CD4-positive, CD25-positive, alpha-beta regulatory T cell (primary cell): ENCODE measurements at regions not wholly inside any gene's neighbourhood (a gene's known extent, or its start where the extent isn't known, plus 50 kb on each side); places are given as distances from the start of the nearest gene placed in this dataset.
"Not testable (repeated sequence)": the region's sequence is repeated elsewhere in the genome, so short reads cannot be mapped to it uniquely, and the experiment has no call there.

ENCODE experiments used
- ATAC-seq, 2 donors: fragments of 150-1000 bp; cut with Tn5 transposase; one replicate each; pipeline ENCODE4 v1.10.0; 2021; ENCODE audit warnings: low read depth in 2 of 2, moderate number of reproducible peaks in 2 of 2, moderate library complexity in 1 of 2
- DNase-seq, 3 donors: peaks; one replicate each; pipeline versions ENCODE4 v3.0.0 to v3.0.0-alpha.2; 2012 to 2022; ENCODE audit warnings: mixed read lengths in 1 of 3
- H3K27ac ChIP-seq: one replicate; pipeline ENCODE4 v1.7.0; 2013; ENCODE audit warnings: mild to moderate bottlenecking, low read length; ENCODE audit not compliant: insufficient read depth, poor library complexity, severe bottlenecking
- H3K27me3 ChIP-seq: one replicate; pipeline ENCODE4 v1.7.0; 2013; ENCODE audit warnings: low read length; ENCODE audit not compliant: control insufficient read depth, insufficient read depth
- H3K36me3 ChIP-seq: one replicate; pipeline ENCODE4 v1.7.0; 2013; ENCODE audit warnings: mild to moderate bottlenecking, low read length, moderate library complexity; ENCODE audit not compliant: control insufficient read depth, insufficient read depth
- H3K4me1 ChIP-seq: 2 replicates; pipeline ENCODE4 v1.7.0; 2013; ENCODE audit warnings: mild to moderate bottlenecking, low read length; ENCODE audit not compliant: insufficient read depth, control insufficient read depth, poor library complexity, severe bottlenecking
- H3K4me3 ChIP-seq: one replicate; pipeline ENCODE4 v1.7.0; 2013; ENCODE audit warnings: low read depth, mild to moderate bottlenecking, low read length, moderate library complexity
- H3K9me3 ChIP-seq, 2 experiments: 1 replicate in 1 of 2; 2 replicates in 1 of 2; pipeline ENCODE4 v1.7.0; 2013; ENCODE audit warnings: low read length in 2 of 2, mild to moderate bottlenecking in 1 of 2, moderate library complexity in 1 of 2; ENCODE audit not compliant: control insufficient read depth in 2 of 2
- H3K27ac Mint-ChIP-seq, 3 donors: one replicate each; pipeline ENCODE4 v1.8.0; 2020 to 2022; ENCODE audit warnings: mild to moderate bottlenecking in 3 of 3, mixed read lengths in 3 of 3, moderate library complexity in 2 of 3
- H3K27me3 Mint-ChIP-seq: one replicate; pipeline ENCODE4 v1.8.0; 2022; ENCODE audit warnings: mild to moderate bottlenecking, mixed read lengths
- H3K36me3 Mint-ChIP-seq: one replicate; pipeline ENCODE4 v1.8.0; 2020; ENCODE audit warnings: mixed read lengths
- H3K4me1 Mint-ChIP-seq, 4 donors: one replicate each; pipeline ENCODE4 v1.8.0; 2020 to 2022; ENCODE audit warnings: mixed read lengths in 4 of 4, mild to moderate bottlenecking in 1 of 4
- H3K4me3 Mint-ChIP-seq, 4 donors: one replicate each; pipeline ENCODE4 v1.8.0; 2020 to 2022; ENCODE audit warnings: mild to moderate bottlenecking in 4 of 4, mixed read lengths in 4 of 4, moderate library complexity in 3 of 4
- H3K9me3 Mint-ChIP-seq, 7 donors: one replicate each; pipeline ENCODE4 v1.8.0; 2020 to 2022; ENCODE audit warnings: mixed read lengths in 7 of 7, mild to moderate bottlenecking in 3 of 7, moderate library complexity in 2 of 7

DNA sequence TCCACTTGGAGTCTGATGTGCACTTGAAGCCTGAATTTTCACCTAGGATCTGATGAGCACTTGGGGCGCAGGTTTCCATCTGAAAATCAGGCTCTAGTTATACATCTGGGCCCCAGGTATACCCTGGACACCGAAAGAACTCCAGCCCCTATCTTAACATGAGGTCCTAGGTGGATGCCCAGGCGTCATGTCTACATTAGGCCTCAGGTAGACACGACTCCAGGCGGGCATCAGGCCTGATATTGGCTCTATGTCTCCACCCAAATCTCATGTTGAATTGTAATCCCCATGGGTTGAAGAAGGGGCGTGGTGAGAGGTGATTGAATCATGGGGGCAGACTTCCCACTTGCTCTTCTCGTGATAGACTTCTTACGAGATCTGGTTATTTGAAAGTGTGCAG, 1488.1 kb upstream of the TPTE start:
- not testable (repeated sequence) for H3K27ac ChIP-seq, DNase-seq, H3K9me3 ChIP-seq, H3K27me3 ChIP-seq, H3K27me3 Mint-ChIP-seq, ATAC-seq, H3K4me1 Mint-ChIP-seq, H3K4me1 ChIP-seq, H3K36me3 Mint-ChIP-seq, H3K27ac Mint-ChIP-seq, H3K36me3 ChIP-seq, H3K4me3 Mint-ChIP-seq, H3K4me3 ChIP-seq
- peaks cover 0 to 18% (median 2%) of the 10 kb centered on the region in 7 donors for H3K9me3 Mint-ChIP-seq

DNA sequence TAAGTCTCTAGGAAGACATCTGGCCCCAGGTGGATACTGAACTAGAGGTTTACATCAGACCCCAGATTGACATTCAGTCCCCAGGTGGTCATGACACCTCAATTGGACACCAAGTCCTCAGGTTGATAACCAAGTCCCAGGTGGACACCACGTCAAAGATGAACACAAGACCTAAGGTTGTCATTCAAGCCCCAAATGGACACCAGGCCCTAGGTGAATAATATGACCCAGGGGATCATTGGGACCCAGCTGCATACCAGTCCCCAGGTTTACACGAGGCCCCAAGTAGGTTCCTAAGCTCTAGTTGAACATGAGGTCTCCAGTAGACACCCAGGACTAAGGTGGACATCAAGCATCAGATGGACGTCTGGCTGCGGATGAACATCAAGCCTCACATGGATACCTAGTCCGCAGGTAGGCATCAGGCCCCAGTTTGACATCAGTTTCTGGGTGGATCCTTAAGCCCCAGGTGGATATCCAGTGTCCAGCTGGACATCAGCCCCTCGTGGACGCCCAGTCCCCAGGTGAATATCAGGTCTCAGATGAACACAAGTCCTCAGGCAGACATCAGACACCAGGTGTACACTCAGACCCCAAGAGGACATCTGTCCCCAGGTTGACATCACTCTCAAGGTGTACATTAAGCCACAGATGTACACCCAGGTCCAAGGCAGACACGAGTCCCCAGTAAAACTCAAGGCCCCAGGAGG, 1486.7 kb upstream of the TPTE start:
- ATAC-seq, H3K27ac ChIP-seq, DNase-seq, H3K4me3 ChIP-seq, H3K27me3 Mint-ChIP-seq, H3K36me3 ChIP-seq, H3K9me3 ChIP-seq, H3K27me3 ChIP-seq, H3K27ac Mint-ChIP-seq, H3K4me1 Mint-ChIP-seq, H3K36me3 Mint-ChIP-seq, H3K4me1 ChIP-seq, H3K4me3 Mint-ChIP-seq: not testable (repeated sequence)
- H3K9me3 Mint-ChIP-seq = peaks cover 0 to 20% (median 2%) of the 10 kb centered on the region in 7 donors

DNA sequence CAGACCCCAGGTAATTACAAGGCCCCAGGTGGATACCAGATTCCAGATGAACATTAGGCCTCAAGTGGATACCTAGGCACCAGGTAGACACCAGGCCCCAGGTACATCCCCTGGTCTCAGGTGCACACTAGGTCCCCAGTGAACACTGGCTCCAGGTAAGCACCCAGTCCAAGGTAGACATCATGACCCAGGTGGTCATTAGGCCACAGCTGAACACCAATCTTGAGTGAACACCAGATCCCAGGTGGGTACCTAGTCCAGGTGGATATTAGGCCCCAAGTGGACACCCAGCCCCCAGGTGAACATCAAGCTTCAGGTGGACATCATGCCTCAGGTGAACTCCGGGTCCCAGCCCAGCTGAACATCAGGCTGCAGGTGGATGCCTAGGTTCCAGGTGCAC, 1486.2 kb upstream of the TPTE start:
- not testable (repeated sequence) for ATAC-seq, H3K27me3 Mint-ChIP-seq, H3K36me3 ChIP-seq, H3K4me1 Mint-ChIP-seq, H3K27me3 ChIP-seq, H3K36me3 Mint-ChIP-seq, H3K27ac Mint-ChIP-seq, H3K4me1 ChIP-seq, H3K4me3 Mint-ChIP-seq, H3K27ac ChIP-seq, H3K9me3 ChIP-seq, DNase-seq, H3K4me3 ChIP-seq
- H3K9me3 Mint-ChIP-seq = peaks cover 0 to 26% (median 2%) of the 10 kb centered on the region in 7 donors

DNA sequence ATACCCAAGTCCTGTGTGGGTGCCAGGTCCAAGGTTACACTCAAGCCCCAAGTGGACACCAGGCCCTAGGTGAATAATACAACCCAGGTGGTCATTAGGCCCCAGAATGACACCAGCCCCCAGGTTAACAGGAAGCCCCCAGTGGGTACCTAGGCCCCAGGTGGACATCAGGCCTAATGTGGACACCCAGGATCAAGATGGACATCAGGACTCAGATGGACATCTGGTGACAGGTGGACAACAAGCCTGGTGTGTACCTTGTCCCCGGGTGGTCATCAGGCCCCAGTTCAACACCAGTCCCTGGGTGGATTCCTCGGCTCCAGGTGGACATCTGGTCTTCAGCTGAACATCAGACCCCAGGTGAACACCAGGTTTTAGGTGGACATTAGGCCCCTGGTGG, 1485.4 kb upstream of the TPTE start:
- H3K4me3 Mint-ChIP-seq, H3K4me1 Mint-ChIP-seq, H3K4me3 ChIP-seq, H3K36me3 ChIP-seq, H3K4me1 ChIP-seq, H3K27ac ChIP-seq, DNase-seq, H3K36me3 Mint-ChIP-seq, ATAC-seq, H3K27ac Mint-ChIP-seq, H3K27me3 ChIP-seq, H3K27me3 Mint-ChIP-seq: not testable (repeated sequence)
- peaks cover 0 to 28% (median 2%) of the 10 kb centered on the region in 7 donors for H3K9me3 Mint-ChIP-seq
- peaks cover 0 to 13% of the 10 kb centered on the region in 2 experiments for H3K9me3 ChIP-seq

DNA sequence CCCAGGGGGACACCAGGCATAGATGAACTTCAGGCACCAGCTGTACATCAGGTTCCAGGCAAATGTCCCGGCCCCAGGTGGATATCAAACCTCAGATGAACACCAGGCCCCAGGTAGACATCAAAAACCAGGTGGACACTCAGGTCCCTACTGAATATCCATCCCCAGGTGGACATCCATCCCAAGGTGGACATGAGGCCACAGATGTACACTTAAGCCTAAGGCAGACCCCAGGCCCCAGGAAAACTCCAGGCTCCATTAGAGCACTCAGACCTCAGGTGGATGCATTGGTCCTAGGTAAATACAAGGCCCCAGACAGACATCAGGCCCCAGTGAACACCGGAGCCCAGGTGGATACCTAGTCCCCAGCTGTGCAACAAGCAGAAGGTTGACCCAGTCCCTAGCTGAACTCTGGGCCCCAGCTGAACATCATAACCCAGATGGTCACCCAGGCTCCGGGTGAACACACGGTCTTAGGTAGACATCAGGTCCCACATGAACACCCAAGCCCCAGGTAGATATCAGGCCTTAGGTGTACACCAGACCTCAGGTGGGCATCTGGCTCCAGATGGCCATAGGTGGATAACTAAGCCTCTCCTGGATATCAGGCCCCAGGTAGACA, 1484.3 kb upstream of the TPTE start:
- peaks cover 0 to 31% (median 2%) of the 10 kb centered on the region in 7 donors for H3K9me3 Mint-ChIP-seq
- H3K4me3 Mint-ChIP-seq, DNase-seq, H3K27ac ChIP-seq, H3K27ac Mint-ChIP-seq, ATAC-seq, H3K4me3 ChIP-seq, H3K4me1 ChIP-seq, H3K4me1 Mint-ChIP-seq, H3K27me3 Mint-ChIP-seq, H3K36me3 ChIP-seq, H3K27me3 ChIP-seq, H3K36me3 Mint-ChIP-seq: not testable (repeated sequence)
- H3K9me3 ChIP-seq = peaks cover 0 to 13% of the 10 kb centered on the region in 2 experiments

DNA sequence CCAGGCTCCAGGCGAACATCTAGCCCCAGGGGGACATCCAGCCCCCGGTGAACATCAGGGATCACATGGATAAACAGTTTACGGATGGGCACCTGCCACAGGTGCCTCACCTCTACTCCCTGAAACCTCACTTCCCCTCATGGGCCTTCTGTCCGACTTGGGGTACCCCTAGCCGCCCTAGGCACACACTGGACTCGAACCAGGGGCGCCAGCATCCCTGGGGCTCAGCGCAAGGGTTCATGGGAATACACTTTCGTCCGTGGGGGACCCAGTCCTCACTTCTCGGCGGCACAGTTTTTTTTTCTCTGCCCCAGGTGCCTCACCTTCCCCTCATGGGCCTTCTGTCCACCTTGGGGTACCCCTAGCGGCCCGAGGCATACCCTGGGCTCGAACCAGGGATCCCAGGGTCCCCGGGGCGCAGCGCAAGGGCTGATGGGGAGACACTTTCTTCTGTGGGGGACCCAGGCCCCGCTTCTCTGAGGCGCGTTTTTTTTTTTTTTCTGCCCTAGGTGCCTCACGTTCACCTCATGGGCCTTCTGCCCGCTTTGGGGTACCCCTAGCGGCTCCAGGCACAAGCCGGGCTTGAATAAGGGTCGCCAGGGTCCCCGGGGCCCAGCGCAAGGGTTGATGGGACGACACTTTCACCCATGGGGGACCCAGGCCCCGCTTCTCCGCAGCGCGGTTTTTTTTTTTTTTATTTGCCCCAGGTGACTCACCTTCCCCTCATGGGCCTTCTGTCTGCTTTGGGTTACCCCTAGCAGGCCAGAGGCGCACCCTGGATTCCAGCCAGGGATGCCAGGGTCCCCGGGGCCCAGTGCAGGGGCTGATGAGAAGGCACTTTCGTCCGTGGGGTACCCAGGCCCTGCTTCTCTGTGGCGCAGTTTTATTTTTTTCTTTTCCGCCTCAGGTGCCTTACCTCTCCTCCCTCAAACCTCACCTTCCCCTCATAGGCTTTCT, 1483.5 kb upstream of the TPTE start:
- H3K27me3 ChIP-seq, H3K4me1 Mint-ChIP-seq, H3K4me3 Mint-ChIP-seq, ATAC-seq, H3K36me3 ChIP-seq, H3K4me1 ChIP-seq, H3K4me3 ChIP-seq, DNase-seq, H3K27ac Mint-ChIP-seq, H3K27me3 Mint-ChIP-seq, H3K27ac ChIP-seq, H3K36me3 Mint-ChIP-seq: not testable (repeated sequence)
- H3K9me3 ChIP-seq = peaks cover 0 to 13% of the 10 kb centered on the region in 2 experiments
- H3K9me3 Mint-ChIP-seq = peaks cover 0 to 32% (median 2%) of the 10 kb centered on the region in 7 donors

DNA sequence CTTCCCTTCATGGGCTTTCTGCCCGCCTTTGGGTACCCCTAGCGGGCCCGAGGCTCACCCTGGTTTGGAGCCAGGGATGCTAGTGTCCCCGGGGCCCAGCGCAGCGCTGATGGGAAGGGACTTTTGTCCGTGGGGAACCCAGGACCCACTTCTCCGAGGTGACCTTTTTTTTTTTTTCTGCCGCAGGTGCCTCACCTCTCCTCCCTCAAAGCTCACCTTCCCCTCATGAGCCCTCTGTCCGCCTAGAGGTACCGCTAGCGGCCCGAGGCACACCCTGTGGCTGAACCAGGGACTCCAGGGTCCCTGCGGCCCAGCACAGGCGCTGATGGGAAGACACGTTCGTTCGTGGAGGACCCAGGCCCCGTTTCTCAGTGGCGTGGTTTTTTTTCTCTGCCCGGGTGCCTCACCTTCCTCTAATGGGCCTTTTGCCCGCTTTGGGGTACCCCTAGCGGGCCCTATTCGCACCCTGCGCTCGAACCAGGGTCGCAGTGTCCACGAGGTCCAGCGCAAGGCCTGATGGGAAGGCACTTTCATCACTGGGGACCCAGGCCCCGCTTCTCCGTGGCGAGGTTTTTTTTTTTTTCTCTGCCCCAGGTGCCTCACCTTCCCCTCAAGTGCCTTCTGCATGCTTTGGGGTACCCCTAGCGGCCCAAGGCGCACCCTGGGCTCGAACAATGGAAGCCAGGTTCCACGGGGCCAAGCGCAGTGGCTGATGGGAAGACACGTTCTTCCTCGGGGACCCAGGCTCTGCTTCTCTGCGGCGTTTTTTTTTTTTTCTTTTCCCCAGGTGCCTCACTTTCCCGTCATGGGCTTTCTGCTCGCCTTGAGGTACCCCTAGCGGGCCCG, 1481.6 kb upstream of the TPTE start:
- not testable (repeated sequence) for H3K4me3 ChIP-seq, H3K36me3 Mint-ChIP-seq, H3K4me1 ChIP-seq, H3K27me3 ChIP-seq, H3K4me3 Mint-ChIP-seq, H3K27ac ChIP-seq, H3K36me3 ChIP-seq, H3K27ac Mint-ChIP-seq, H3K27me3 Mint-ChIP-seq, H3K4me1 Mint-ChIP-seq, DNase-seq
- ATAC-seq = peak in 1 of 2 donors; percentile 34
- H3K9me3 Mint-ChIP-seq = peaks cover 0 to 31% (median 0%) of the 10 kb centered on the region in 7 donors
- H3K9me3 ChIP-seq = peaks cover 0 to 13% of the 10 kb centered on the region in 2 experiments
